Activated T-helper 17 cell treated with anti-CD3 and anti-CD28 coated beads, Interleukin-2, amount 50 U/mL, for 72 hours (primary cell): ENCODE measurements at regions not wholly inside any gene's neighbourhood (a gene's known extent, or its start where the extent isn't known, plus 50 kb on each side); places are given as distances from the start of the nearest gene placed in this dataset.
A peak's percentile ranks its signal among the peaks of the same experiment; 100 is the strongest.

ENCODE experiments used
- ATAC-seq: fragments of 150-1000 bp; cut with Tn5 transposase; replicated peaks from 2 replicates; pipeline ENCODE4 v1.10.0; 2021; ENCODE audit warnings: mild to moderate bottlenecking, moderate library complexity
- H3K27ac Mint-ChIP-seq: one replicate; pipeline ENCODE4 v1.8.0; 2022; ENCODE audit warnings: mixed read lengths
- H3K27me3 Mint-ChIP-seq: one replicate; pipeline ENCODE4 v1.8.0; 2022; ENCODE audit warnings: mixed read lengths
- H3K36me3 Mint-ChIP-seq: one replicate; pipeline ENCODE4 v1.8.0; 2022; ENCODE audit warnings: low read depth, mild to moderate bottlenecking, mixed read lengths
- H3K4me1 Mint-ChIP-seq: one replicate; pipeline ENCODE4 v1.8.0; 2022; ENCODE audit warnings: mixed read lengths
- H3K4me3 Mint-ChIP-seq: one replicate; pipeline ENCODE4 v1.8.0; 2022; ENCODE audit warnings: mild to moderate bottlenecking, mixed read lengths
- H3K9me3 Mint-ChIP-seq: one replicate; pipeline ENCODE4 v1.8.0; 2022; ENCODE audit warnings: mixed read lengths

DNA sequence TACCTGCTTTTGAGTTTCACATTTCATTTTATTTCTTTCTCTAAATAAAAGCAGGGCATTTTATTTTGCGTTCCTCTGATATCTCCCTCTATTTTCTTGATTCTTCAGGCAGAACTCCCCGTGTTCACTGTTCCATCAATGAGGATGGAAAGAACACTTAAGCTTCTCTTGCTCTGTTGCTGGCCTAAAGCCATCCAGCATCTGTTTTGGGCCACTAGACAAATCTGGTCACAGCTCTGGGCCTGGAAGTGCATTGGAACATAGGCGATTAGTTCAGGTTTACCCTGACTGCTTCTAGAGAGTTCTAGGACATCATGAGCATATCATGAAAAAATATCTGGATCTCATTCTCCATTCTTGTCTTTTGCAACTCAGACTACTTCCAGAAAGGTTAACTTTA, 611.2 kb downstream of the UTRN start:
- ATAC-seq, result no peak
- Mint-ChIP-seq H3K36me3 (no peaks in the 10 kb centered on the region), H3K4me3 (no peak overlapping the region), H3K9me3 (no peaks in the 10 kb centered on the region), H3K4me1 (no peaks in the 10 kb centered on the region), H3K27ac (no peak overlapping the region), H3K27me3 (no peaks in the 10 kb centered on the region)

DNA sequence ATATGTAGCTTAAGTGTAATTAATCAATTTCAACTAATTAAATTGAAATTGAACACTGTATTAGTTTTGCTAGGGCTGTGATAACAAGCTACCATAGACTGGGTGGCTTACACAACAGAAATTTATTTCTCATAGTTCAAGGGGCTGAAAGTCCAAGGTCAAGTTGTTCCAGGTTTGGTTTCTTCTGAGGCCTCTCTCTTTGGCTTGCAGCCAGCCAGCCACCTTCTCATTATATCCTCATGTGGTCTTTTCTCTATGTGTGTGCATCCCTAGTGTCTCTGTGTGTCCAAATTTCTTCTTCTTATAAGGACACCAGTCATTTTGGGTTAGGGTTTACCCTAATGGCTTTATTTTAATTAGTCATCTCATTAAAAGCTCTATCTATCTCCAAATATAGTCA, 611.7 kb downstream of the UTRN start:
- Mint-ChIP-seq H3K4me3 (no peak overlapping the region), H3K4me1 (no peaks in the 10 kb centered on the region), H3K27me3 (no peaks in the 10 kb centered on the region), H3K27ac (no peak overlapping the region), H3K36me3 (no peaks in the 10 kb centered on the region), H3K9me3 (peaks cover under 1% of the 10 kb centered on the region)
- ATAC-seq, result no peak

DNA sequence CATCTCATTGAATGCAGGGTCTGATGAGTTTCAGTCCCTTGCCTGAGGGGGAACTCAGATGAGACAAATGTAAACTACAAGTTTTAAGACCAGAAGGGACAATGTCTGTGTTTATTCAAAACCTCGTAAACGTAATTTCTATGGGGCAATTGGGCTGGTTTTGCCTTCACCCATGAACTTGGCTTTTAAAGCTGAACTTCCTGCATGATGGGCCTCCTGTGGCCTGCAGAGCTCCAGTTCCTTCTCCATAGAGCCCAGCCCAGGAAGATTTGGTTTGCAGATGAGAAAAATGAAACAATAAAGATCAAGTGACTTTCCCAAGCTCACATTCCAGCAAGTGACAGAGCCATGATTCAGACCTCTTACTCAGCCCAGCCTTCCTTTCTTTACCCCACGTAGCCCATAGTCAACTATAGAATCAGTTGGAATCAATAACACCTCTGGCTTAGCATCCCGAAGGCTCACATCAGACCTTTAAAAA, 612.3 kb downstream of the UTRN start:
- Mint-ChIP-seq H3K4me1 (no peaks in the 10 kb centered on the region), H3K27ac (no peak overlapping the region), H3K27me3 (peaks cover under 1% of the 10 kb centered on the region), H3K9me3 (peaks cover 5% of the 10 kb centered on the region), H3K36me3 (no peaks in the 10 kb centered on the region), H3K4me3 (no peak overlapping the region)
- peak; percentile 66 for ATAC-seq

DNA sequence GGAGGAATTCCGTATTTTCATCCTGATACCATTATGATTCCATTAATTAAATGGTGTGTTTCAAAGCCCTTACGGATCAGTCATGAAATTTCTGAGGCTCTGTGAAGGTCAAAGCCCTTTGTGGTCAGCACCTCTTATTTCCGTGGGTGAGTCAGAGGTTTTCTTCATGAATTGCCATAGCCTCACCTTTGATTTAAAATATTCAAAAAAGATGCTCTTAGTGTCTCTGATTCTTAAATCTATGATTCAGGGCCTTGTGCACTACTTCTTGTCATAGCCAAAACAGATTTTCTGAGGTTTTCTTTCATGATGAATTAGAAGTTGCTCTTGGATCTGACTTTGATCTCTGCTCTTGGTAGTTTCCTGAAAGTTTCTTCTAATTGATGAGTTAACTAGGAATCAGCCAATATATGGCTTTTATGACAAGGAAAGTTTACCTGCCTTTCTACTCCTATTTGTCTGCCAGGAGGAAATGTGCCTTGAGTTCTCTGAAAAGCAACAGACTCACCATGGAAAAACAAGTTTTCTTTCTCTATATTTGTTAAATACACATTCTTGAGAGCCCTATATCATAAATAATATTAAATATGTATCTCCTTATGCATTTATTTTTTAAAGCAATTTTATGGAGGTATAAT, 613.0 kb downstream of the UTRN start:
- H3K9me3 Mint-ChIP-seq, result peaks cover 12% of the 10 kb centered on the region
- H3K27me3 Mint-ChIP-seq, result peaks cover 7% of the 10 kb centered on the region
- no peaks in the 10 kb centered on the region for H3K36me3 Mint-ChIP-seq
- H3K4me3 Mint-ChIP-seq, result no peak overlapping the region
- H3K4me1 Mint-ChIP-seq, result no peaks in the 10 kb centered on the region
- peak; percentile 84 for ATAC-seq
- H3K27ac Mint-ChIP-seq, result no peak overlapping the region

DNA sequence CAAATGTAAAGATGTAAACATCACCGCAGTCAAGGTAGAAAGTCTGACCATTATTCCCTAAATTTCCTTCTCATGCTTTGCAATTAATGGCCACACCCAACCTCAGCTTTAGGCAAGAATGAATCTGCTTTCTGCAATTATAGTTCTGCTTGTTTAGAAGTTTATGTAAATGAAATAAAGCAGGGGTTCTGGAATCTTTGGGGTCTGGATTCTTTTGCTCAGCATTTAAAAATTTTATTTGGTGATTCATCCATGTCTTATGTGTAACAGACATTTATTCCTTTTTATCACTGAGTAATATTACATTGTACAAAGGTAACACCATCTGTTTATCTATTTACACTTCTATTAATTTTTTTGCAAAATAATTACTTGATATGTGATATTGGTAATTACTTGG, 613.6 kb downstream of the UTRN start:
- Mint-ChIP-seq H3K4me3 (no peak overlapping the region), H3K27ac (no peak overlapping the region), H3K27me3 (peaks cover 11% of the 10 kb centered on the region), H3K36me3 (no peaks in the 10 kb centered on the region), H3K9me3 (peaks cover 13% of the 10 kb centered on the region), H3K4me1 (no peaks in the 10 kb centered on the region)
- no peak for ATAC-seq

DNA sequence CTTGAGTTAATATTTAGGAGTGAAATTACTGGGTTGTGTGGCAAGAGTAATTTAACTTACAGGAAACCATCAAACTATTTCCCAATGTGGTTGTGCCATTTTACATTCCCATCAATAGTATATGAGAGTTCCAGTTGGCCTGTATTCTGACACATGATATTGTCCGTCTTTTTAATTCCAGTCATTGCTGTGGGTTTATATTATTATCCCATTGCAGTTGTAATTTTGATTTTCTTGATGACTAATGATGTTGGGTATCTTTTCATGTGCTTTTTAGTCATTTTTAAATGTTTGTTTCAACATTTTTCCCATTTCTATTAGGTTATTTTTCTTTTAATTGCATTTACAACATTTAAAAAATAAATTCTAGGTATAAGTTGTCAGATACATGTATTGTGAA, 614.0 kb downstream of the UTRN start:
- no peaks in the 10 kb centered on the region for H3K36me3 Mint-ChIP-seq
- H3K4me3 Mint-ChIP-seq, result no peak overlapping the region
- H3K27me3 Mint-ChIP-seq, result peaks cover 12% of the 10 kb centered on the region
- ATAC-seq, result no peak
- peaks cover 13% of the 10 kb centered on the region for H3K9me3 Mint-ChIP-seq
- no peaks in the 10 kb centered on the region for H3K4me1 Mint-ChIP-seq
- no peak overlapping the region for H3K27ac Mint-ChIP-seq

DNA sequence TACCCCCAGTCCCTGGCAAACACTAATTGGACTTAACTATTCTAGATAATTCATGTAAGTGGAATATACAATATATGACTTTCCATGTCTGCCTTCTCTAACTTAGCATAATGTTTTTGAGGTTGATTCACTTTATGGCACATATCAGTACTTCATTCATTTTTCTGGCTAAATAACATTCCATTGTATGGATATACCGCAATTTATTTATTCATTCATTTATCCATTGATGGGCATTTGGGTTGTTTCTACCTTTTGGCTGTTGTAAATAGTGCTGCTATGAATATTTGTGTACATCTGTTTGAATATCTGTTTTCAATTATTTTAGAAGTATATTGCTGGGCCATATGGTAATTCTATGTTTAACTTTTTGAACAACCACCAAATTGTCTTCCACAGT, 616.3 kb downstream of the UTRN start:
- no peak for ATAC-seq
- H3K27ac Mint-ChIP-seq, result no peak overlapping the region
- H3K9me3 Mint-ChIP-seq, result peaks cover 13% of the 10 kb centered on the region
- H3K36me3 Mint-ChIP-seq, result no peaks in the 10 kb centered on the region
- no peaks in the 10 kb centered on the region for H3K4me1 Mint-ChIP-seq
- H3K27me3 Mint-ChIP-seq, result peaks cover 14% of the 10 kb centered on the region
- no peak overlapping the region for H3K4me3 Mint-ChIP-seq

DNA sequence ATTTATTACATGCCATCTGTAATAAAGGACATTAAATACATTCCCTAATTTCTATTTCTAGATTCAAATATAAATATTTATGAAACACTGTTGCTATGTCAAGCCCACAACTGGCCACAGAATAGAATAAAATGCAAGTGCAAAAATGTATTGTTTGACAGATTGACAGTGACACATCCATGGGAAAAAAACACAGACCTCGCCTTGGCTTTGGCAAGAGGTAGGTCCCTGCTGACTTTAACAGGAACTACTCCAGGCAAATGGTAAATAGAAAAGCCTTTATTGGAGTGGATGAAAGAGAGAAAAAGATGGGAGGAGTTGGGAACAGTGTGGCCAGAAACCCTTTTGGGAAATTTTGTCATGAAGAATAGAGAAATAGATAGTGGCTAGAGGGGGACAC, 622.9 kb downstream of the UTRN start:
- H3K27ac Mint-ChIP-seq, result no peak overlapping the region
- no peaks in the 10 kb centered on the region for H3K36me3 Mint-ChIP-seq
- H3K4me1 Mint-ChIP-seq, result no peaks in the 10 kb centered on the region
- peaks cover 2% of the 10 kb centered on the region for H3K9me3 Mint-ChIP-seq
- no peak overlapping the region for H3K4me3 Mint-ChIP-seq
- peaks cover 23% of the 10 kb centered on the region for H3K27me3 Mint-ChIP-seq
- ATAC-seq, result no peak

DNA sequence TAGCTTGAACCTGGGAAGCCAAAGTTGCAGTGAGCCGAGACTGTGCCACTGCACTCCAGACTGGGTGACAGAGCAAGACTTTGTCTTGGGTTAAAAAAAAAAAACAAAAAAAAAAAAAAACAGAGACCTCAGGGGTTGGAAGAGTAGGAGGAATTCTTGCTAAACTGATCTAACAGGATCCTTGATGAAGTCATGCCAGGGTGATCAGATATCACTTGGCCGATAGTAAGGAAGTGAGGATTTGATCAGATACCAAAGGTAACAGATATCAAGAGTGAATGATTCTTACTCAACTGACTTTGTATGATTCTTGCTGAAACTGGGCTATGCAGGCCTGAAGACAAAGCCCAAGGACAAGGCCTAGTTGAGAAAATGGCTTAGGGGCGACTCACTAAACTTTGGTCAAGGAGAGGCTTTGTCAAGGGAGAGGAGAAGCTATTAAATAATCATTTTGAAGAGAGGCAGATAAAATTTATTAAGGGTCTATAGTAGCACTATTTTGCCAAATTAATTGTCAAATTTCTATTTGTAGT, 624.7 kb downstream of the UTRN start:
- no peak for ATAC-seq

DNA sequence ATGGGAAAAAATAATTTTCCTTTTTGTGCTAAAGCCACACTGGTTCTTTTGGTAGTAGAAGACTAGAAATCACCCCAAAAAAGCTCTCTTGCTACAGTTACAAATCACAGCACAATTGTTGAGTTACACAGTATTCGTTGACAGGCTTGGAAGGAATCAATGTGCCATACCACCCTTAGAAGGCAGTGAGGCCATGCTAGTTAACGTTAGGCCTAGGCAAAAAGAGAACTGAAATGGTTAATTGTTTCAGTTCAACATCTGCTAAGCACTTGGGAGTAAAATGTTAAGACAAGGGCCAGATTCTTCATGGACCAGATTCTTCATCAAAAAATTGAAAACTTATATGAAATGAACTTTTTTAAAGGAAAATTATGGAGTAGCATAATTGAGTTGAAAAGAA, 626.2 kb downstream of the UTRN start:
- Mint-ChIP-seq H3K4me1 (no peaks in the 10 kb centered on the region), H3K4me3 (no peak overlapping the region), H3K9me3 (peaks cover 5% of the 10 kb centered on the region), H3K36me3 (no peaks in the 10 kb centered on the region), H3K27me3 (peaks cover 20% of the 10 kb centered on the region), H3K27ac (no peak overlapping the region)
- ATAC-seq, result no peak

More for the DNA sequence above, 624.7 kb downstream of the UTRN start:
- Mint-ChIP-seq H3K4me1 (no peaks in the 10 kb centered on the region), H3K27ac (no peak overlapping the region), H3K4me3 (no peak overlapping the region), H3K9me3 (peaks cover 5% of the 10 kb centered on the region), H3K36me3 (no peaks in the 10 kb centered on the region), H3K27me3 (peaks cover 16% of the 10 kb centered on the region)

DNA sequence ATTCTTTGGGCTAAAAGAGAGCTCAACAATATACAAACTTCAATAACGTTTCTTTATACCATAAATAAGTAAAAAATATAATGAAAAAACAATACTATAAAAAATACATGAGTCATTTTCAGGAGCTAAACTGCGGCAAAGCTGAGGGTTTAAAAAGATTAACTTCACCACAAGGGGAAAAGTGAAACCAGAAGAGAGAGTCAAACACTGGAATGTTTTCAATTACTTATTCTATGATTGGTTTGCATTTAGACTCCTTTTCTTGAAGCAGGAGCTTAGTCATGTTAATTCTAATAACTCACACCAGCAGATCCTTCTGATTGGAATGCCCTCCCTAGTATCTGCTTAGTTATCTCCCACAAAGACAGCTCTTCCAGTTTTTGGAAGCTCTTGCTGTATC, 627.3 kb downstream of the UTRN start:
- H3K4me1 Mint-ChIP-seq, result no peaks in the 10 kb centered on the region
- no peak overlapping the region for H3K27ac Mint-ChIP-seq
- no peaks in the 10 kb centered on the region for H3K36me3 Mint-ChIP-seq
- peaks cover 13% of the 10 kb centered on the region for H3K27me3 Mint-ChIP-seq
- H3K4me3 Mint-ChIP-seq, result no peak overlapping the region
- peaks cover 5% of the 10 kb centered on the region for H3K9me3 Mint-ChIP-seq
- no peak for ATAC-seq

DNA sequence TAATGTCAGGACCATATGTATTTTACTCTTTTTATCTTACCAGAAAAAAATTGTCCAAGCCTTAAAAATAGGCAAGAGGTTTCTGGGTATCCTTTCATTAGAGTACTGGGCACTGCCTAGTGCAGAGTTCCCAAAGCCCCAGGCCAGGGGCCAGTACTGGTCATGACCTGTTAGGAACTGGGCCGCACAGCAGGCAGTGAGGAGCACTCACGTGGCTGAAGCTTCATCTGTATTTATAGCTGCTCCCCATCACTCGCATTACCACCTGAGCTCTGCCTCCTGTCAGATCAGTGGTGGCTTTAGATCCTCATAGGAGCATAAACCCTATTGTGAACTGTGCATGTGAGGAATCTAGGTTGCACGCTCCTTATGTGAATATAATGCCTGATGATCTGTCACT, 632.9 kb downstream of the UTRN start:
- ATAC-seq, result no peak

DNA sequence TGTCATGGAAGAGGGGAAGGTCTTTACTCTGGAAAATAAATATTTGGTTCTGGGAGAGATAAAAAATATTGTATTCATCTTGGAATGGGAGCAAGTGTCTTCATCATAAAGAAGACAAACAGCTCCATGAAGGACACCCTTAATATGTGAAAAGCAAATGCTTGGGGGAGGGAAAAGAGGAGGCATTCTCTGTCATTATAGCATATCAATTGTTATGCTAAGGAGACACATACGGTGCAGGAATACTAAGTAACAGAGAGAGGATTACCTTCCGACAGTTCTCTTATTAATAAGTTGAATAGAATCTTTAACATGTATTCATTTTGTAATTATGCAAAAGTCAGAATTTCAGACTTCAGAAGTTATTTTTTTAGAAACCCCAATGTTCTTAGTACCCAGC, 634.4 kb downstream of the UTRN start:
- Mint-ChIP-seq H3K36me3 (no peaks in the 10 kb centered on the region), H3K9me3 (no peaks in the 10 kb centered on the region), H3K27ac (no peak overlapping the region), H3K27me3 (peaks cover 11% of the 10 kb centered on the region), H3K4me1 (no peaks in the 10 kb centered on the region), H3K4me3 (no peak overlapping the region)
- ATAC-seq, result no peak

More for the DNA sequence above, 632.9 kb downstream of the UTRN start:
- no peak overlapping the region for H3K4me3 Mint-ChIP-seq
- H3K9me3 Mint-ChIP-seq, result peaks cover 5% of the 10 kb centered on the region
- H3K27me3 Mint-ChIP-seq, result peaks cover 11% of the 10 kb centered on the region
- no peaks in the 10 kb centered on the region for H3K36me3 Mint-ChIP-seq
- H3K27ac Mint-ChIP-seq, result no peak overlapping the region
- no peaks in the 10 kb centered on the region for H3K4me1 Mint-ChIP-seq

DNA sequence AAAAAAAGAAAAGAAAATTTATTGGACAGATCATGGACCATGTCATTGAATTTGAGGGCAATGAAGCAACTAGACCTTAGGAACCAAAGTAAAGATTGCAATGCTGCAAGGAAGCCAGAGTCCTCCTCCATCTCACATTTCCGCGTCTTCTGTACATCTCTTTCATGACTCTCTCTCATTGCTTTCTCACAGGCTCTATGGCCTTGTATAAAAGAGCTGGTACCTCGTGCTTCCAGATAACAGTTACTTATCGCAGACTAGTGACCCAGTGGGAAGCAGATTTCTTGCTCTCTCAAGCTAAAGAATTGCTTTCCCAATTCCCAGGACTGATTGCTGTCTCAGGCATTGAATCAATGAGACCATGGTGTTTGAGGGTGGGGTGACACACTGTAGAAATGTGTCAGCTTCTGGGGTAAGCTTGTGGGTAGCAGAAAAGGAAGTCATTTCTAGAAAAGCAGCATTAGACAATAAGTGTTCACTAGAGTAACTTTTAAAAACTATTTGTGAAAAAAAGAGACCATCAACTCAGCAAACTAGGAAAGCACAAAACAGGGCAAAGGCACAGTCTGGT, 635.3 kb downstream of the UTRN start:
- H3K36me3 Mint-ChIP-seq, result no peaks in the 10 kb centered on the region
- H3K9me3 Mint-ChIP-seq, result no peaks in the 10 kb centered on the region
- no peak overlapping the region for H3K27ac Mint-ChIP-seq
- no peak overlapping the region for H3K4me3 Mint-ChIP-seq
- peaks cover 11% of the 10 kb centered on the region for H3K27me3 Mint-ChIP-seq
- peak; percentile 53 for ATAC-seq
- no peaks in the 10 kb centered on the region for H3K4me1 Mint-ChIP-seq

DNA sequence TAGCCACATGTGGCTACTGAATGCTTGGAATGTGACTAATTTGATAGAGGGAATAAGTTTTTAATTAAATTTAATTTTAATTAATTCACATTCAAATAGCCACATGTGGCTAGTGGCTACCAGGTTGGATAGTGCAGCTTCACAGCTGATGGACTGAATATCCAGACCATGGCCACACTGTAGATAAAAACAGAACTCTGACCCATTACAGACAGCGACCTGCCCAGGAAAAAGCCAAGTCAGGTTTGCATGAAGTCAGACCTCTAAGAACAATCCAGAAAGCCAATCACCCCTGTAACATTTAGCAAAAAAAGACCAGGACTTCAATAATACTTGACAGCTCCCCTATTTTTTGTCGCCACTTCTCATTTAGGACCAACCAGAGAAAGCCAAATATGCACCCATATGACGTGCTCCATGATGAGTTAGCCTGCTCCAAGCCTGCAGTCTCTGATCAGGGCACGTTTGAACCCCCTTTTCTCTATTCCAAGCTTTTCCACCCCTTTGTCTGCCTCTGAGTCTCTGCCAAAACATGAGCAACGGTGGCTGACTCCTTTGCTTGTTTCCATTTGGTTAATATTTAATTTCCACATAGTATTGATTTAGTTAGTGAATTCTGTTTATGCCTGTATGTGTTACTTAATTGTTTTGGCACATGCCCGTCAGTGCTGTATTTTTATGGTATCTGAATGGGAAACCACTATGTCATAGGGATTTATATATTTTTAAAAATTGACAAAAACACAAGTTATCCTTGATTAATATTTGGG, 636.3 kb downstream of the UTRN start:
- no peak for ATAC-seq
- Mint-ChIP-seq H3K36me3 (no peaks in the 10 kb centered on the region), H3K4me1 (no peaks in the 10 kb centered on the region), H3K27me3 (peaks cover 6% of the 10 kb centered on the region), H3K27ac (no peak overlapping the region), H3K9me3 (no peaks in the 10 kb centered on the region), H3K4me3 (no peak overlapping the region)
